ENCODE measurements at regions not wholly inside any gene's neighbourhood (a gene's known extent, or its start where the extent isn't known, plus 50 kb on each side); places are given as distances from the start of the nearest gene placed in this dataset.

DNA sequence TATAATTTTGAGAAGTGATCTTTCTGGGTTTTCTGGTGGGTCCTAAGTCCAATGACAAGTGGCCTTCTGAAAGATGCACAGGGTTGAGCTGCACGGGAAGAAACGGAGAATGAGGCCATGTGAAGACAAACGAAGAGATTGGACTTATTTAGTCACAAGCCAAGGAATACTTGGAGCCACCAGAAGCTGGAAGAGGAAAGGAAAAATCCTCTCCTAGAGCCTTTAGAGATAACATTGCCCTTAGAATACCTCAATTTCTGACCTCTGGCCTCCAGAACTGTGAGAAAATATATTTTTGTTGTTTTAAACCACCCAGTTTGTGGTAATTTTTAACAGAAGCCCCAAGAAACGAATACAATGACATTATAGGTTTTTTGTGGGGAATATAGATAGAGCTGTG is 360.5 kb upstream of the TARS1 start:
- no peak for ATAC-seq
- Histone ChIP-seq H3K4me1 (no peaks in the 10 kb centered on the region), H3K27me3 (no peaks in the 10 kb centered on the region), H3K9me3 (peaks cover 0 to 3% of the 10 kb centered on the region in 2 donors), H3K4me3 (no peak overlapping the region), H3K36me3 (no peaks in the 10 kb centered on the region), H3K27ac (no peak overlapping the region)
- intact Hi-C loops (cut with DNase I): no loop called here
- TF ChIP-seq CTCF (IDR thresholded peaks at IDR 0.05): no peak
- DNase-seq: no peak

DNA sequence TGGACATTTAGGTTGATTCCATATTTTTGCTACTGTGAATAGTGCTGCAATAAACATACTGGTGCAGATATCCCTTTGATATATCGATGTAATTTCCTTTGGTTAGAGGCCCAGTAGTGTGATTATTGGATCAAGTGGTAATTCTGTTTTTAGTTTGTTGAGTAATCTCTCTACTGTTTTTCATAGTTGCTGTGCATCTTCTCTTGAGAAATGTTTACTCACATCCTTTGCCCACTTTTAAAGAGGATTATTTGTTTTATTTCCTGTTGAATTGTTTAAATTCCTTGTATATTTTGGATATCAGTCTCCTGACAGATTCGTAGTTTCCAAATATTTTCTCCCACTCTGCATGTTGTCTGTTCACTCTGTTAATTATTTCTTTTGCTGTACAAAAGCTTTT is 352.6 kb upstream of the TARS1 start:
- no peaks in the 10 kb centered on the region for H3K36me3 ChIP-seq
- no peak overlapping the region for H3K4me3 ChIP-seq
- peaks cover 0 to 3% of the 10 kb centered on the region in 2 donors for H3K9me3 ChIP-seq
- no peak for TF ChIP-seq CTCF (IDR thresholded peaks at IDR 0.05)
- no peaks in the 10 kb centered on the region for H3K27me3 ChIP-seq
- intact Hi-C loops (cut with DNase I): no loop called here
- DNase-seq: no peak
- no peaks in the 10 kb centered on the region for H3K4me1 ChIP-seq
- H3K27ac ChIP-seq: no peak overlapping the region
- no peak for ATAC-seq

- no peak for DNase-seq
- Histone ChIP-seq H3K36me3 (no peaks in the 10 kb centered on the region), H3K4me3 (no peak overlapping the region), H3K9me3 (peaks cover 0 to 1% of the 10 kb centered on the region in 2 donors), H3K27me3 (no peaks in the 10 kb centered on the region), H3K27ac (no peak overlapping the region), H3K4me1 (no peaks in the 10 kb centered on the region)
- intact Hi-C loops (cut with DNase I): no loop called here
- no peak for ATAC-seq
- TF ChIP-seq CTCF (IDR thresholded peaks at IDR 0.05): no peak
Measured at GRCh38 chr5:33091571-33092363, 349.0 kb upstream of the TARS1 start.

GRCh38 chr5:33092719-33093118 is 348.0 kb upstream of the TARS1 start:
- TF ChIP-seq CTCF (IDR thresholded peaks at IDR 0.05): no peak
- ATAC-seq: no peak
- no peak overlapping the region for H3K27ac ChIP-seq
- no peak overlapping the region for H3K4me3 ChIP-seq
- no peaks in the 10 kb centered on the region for H3K27me3 ChIP-seq
- intact Hi-C loops (cut with DNase I): no loop called here
- no peaks in the 10 kb centered on the region for H3K36me3 ChIP-seq
- H3K4me1 ChIP-seq: no peaks in the 10 kb centered on the region
- H3K9me3 ChIP-seq: peaks cover 0 to 1% of the 10 kb centered on the region in 2 donors
- DNase-seq: no peak

- no peak for TF ChIP-seq CTCF (IDR thresholded peaks at IDR 0.05)
- Histone ChIP-seq H3K27me3 (no peaks in the 10 kb centered on the region), H3K4me1 (no peaks in the 10 kb centered on the region), H3K4me3 (no peak overlapping the region), H3K27ac (no peak overlapping the region), H3K9me3 (peaks cover 0 to 52% of the 10 kb centered on the region in 2 donors), H3K36me3 (no peaks in the 10 kb centered on the region)
- no peak for DNase-seq
- ATAC-seq: no peak
- intact Hi-C loops (cut with DNase I): no loop called here
Measured at GRCh38 chr5:33102551-33102950, 338.2 kb upstream of the TARS1 start.
